Activated CD8-positive, alpha-beta memory T cell treated with anti-CD3 and anti-CD28 coated beads for 4 hours (primary cell): ENCODE measurements at regions not wholly inside any gene's neighbourhood (a gene's known extent, or its start where the extent isn't known, plus 50 kb on each side); places are given as distances from the start of the nearest gene placed in this dataset.

Experiments
- DNase-seq, 2 donors: peaks; one replicate each; pipeline ENCODE4 v3.0.0-alpha.2; 2020; ENCODE audit warnings: low read depth in 2 of 2

- no peak for DNase-seq
Observed at GRCh38 chr20:42020316-42020715, 402.1 kb upstream of the CHD6 start.

GRCh38 chr20:42018979-42019378, 400.8 kb upstream of the CHD6 start:
- no peak for DNase-seq

- DNase-seq = no peak
Observed at GRCh38 chr20:42010090-42010489, 391.9 kb upstream of the CHD6 start.

GRCh38 chr20:42007251-42007650, 389.1 kb upstream of the CHD6 start:
- no peak for DNase-seq

- no peak for DNase-seq
Observed at GRCh38 chr20:42005211-42005610, 387.0 kb upstream of the CHD6 start.

GRCh38 chr20:42003380-42003779, 385.2 kb upstream of the CHD6 start:
- DNase-seq = no peak

GRCh38 chr20:41998539-41999341, 380.6 kb upstream of the CHD6 start:
- no peak for DNase-seq

GRCh38 chr20:41996951-41997350, 378.8 kb upstream of the CHD6 start:
- no peak for DNase-seq

- DNase-seq = no peak
Observed at GRCh38 chr20:41992481-41992880, 374.3 kb upstream of the CHD6 start.

GRCh38 chr20:41991412-41991811, 373.2 kb upstream of the CHD6 start:
- DNase-seq = no peak

GRCh38 chr20:41989935-41990635, 371.9 kb upstream of the CHD6 start:
- DNase-seq = no peak

- no peak for DNase-seq
Observed at GRCh38 chr20:41989039-41989679, 371.0 kb upstream of the CHD6 start.

GRCh38 chr20:41984031-41984430, 365.9 kb upstream of the CHD6 start:
- no peak for DNase-seq

GRCh38 chr20:41983159-41983558, 365.0 kb upstream of the CHD6 start:
- DNase-seq = no peak

GRCh38 chr20:41981746-41982145, 363.6 kb upstream of the CHD6 start:
- no peak for DNase-seq

- DNase-seq = no peak
Observed at GRCh38 chr20:41978875-41979274, 360.7 kb upstream of the CHD6 start.

- no peak for DNase-seq
Observed at GRCh38 chr20:41978246-41978790, 360.1 kb upstream of the CHD6 start.

GRCh38 chr20:41969656-41970055, 351.5 kb upstream of the CHD6 start:
- no peak for DNase-seq

GRCh38 chr20:41960166-41960565, 342.0 kb upstream of the CHD6 start:
- no peak for DNase-seq

GRCh38 chr20:41958391-41958790, 340.2 kb upstream of the CHD6 start:
- no peak for DNase-seq

- no peak for DNase-seq
Observed at GRCh38 chr20:41956338-41957074, 338.3 kb upstream of the CHD6 start.

GRCh38 chr20:41952166-41952565, 334.0 kb upstream of the CHD6 start:
- no peak for DNase-seq
